ENCODE measurements at regions not wholly inside any gene's neighbourhood (a gene's known extent, or its start where the extent isn't known, plus 50 kb on each side); places are given as distances from the start of the nearest gene placed in this dataset.
"Not testable (repeated sequence)": the region's sequence is repeated elsewhere in the genome, so short reads cannot be mapped to it uniquely, and the experiment has no call there.

DNA sequence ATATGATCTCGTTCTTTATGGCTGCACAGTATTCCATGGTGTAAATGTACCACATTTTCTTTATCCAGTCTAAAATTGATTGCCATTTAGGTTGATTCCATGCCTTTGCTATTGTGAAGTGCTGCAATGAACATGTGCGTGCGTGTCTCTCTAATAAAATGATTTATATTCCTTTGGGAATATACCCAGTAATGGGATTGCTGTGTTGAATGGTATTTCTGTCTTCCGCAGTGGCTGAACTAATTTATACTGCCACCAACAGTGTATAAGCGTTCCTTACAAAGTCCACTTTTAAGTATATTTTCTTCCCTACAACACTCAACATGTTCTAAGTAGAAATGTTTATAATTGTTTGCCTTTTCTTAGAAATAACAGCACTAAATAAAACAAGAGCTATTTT lies 521.9 kb downstream of the DTWD2 start:
- Mint-ChIP-seq H3K27ac (no peak overlapping the region), H3K36me3 (ENCODE audit: low read depth) (no peaks in the 10 kb centered on the region), H3K4me3 (no peak overlapping the region), H3K9me3 (no peaks in the 10 kb centered on the region), H3K27me3 (no peaks in the 10 kb centered on the region), H3K4me1 (no peaks in the 10 kb centered on the region)
- no peak for ATAC-seq (replicated peaks)

DNA sequence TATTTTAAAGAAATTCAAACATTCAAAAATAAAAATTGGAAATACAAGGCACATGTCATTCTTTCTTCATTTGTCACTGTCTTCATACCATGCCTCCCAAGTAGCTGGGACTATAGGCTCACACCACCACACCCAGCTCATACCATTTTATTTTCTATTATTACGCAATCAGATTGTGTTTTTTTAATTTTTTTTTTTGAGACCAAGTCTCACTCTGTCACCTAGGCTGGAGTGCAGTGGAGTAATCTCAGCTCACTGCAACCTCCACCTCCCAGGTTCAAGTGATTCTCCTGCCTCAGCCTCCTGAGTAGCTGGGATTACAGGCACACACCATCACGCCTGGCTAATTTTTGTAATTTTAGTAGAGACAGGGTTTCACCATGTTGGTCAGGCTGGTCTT lies 526.1 kb downstream of the DTWD2 start:
- H3K4me1 Mint-ChIP-seq; ATAC-seq (replicated peaks); H3K9me3 Mint-ChIP-seq; H3K27me3 Mint-ChIP-seq; H3K27ac Mint-ChIP-seq; H3K36me3 Mint-ChIP-seq (ENCODE audit: low read depth); H3K4me3 Mint-ChIP-seq: not testable (repeated sequence)

DNA sequence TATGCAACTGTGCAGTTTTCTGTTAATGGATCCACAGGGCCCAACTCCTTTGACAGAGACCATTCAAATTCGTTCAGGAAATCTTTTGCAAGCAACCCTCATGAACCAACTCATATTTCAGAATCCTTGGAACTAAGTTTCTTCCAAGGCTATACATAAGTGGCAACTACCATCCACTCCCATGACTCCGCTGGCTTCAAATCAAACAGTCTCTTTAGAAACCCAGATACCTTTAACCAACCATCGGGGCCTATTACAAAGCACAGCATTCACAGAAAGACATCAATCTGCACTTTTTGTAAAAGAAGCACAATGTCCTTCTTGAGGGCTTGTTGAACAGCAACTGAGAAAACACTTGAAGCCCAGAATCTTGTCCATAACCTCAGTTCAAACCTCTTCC lies 526.9 kb downstream of the DTWD2 start:
- H3K27ac Mint-ChIP-seq: no peak overlapping the region
- no peak for ATAC-seq (replicated peaks)
- no peaks in the 10 kb centered on the region for H3K27me3 Mint-ChIP-seq
- no peaks in the 10 kb centered on the region for H3K9me3 Mint-ChIP-seq
- H3K36me3 Mint-ChIP-seq (ENCODE audit: low read depth): no peaks in the 10 kb centered on the region
- H3K4me1 Mint-ChIP-seq: no peaks in the 10 kb centered on the region
- H3K4me3 Mint-ChIP-seq: no peak overlapping the region

DNA sequence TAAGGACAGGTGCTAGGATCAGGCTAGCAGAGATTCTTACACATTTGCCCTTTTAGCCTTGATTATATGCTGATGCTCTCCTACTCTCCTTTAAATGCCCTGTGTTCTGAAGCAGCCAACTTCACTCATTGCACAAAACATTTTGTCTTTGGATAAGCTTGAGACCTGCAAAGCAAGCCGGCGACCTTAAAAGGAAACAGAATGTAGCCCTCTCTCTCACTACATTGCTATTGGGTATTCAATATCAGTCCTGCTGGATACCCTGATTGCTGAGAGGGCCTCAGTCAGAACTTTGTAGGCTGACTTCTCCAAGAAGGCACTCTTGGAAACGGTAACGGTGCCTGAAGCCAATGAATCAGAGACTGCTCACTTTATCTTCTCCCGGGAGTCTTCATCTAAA lies 528.9 kb downstream of the DTWD2 start:
- Mint-ChIP-seq H3K36me3 (ENCODE audit: low read depth) (no peaks in the 10 kb centered on the region), H3K27ac (no peak overlapping the region), H3K9me3 (no peaks in the 10 kb centered on the region), H3K4me1 (no peaks in the 10 kb centered on the region), H3K27me3 (no peaks in the 10 kb centered on the region), H3K4me3 (no peak overlapping the region)
- no peak for ATAC-seq (replicated peaks)

DNA sequence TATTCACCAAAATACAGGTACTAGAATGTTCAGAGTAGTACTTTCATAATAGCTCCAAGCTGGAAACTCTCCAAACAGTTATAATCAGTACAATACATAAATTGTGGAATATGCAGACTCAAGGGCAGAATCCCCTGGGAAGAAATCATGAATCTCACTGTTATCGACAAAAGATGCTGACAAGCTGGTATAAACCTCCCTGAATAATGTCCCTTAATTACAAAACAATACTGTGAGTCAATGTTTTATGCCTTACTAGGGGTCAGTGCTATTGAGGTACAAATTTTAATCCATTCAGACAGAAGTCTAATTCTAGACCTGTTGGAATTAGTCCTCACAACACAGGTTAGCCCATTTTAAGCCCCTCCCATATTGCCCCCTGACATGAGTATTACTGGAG lies 532.3 kb downstream of the DTWD2 start:
- H3K36me3 Mint-ChIP-seq (ENCODE audit: low read depth): no peaks in the 10 kb centered on the region
- H3K27me3 Mint-ChIP-seq: no peaks in the 10 kb centered on the region
- no peaks in the 10 kb centered on the region for H3K4me1 Mint-ChIP-seq
- no peaks in the 10 kb centered on the region for H3K9me3 Mint-ChIP-seq
- H3K4me3 Mint-ChIP-seq: no peak overlapping the region
- ATAC-seq (replicated peaks): no peak
- no peak overlapping the region for H3K27ac Mint-ChIP-seq

DNA sequence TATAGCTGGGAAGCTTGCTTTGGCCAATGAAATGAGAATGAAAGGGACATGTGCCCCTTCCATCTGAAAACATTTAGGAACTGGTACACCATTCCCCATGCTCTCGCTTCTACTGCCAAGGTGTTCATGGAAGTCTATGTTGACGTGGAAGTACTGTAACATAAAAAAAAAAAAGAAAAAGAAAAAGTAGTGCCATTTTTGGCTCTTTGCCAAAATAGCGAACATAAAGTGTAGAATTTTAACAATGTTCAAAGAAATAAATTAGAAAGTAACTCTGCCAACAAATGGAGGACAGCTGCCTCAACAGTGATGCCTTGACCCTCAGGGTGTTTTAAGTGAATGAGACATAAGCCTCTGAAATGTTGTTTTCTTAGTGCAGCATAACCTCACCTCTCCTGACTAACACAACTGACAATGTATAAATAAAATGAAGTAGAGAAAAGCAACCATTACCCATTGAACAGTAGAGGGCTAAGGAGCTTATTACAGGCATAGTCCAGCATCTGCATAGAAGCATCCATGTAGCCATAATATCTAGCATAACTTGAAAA lies 536.6 kb downstream of the DTWD2 start:
- no peaks in the 10 kb centered on the region for H3K36me3 Mint-ChIP-seq (ENCODE audit: low read depth)
- no peak overlapping the region for H3K4me3 Mint-ChIP-seq
- ATAC-seq (replicated peaks): no peak
- no peaks in the 10 kb centered on the region for H3K9me3 Mint-ChIP-seq
- no peak overlapping the region for H3K27ac Mint-ChIP-seq
- no peaks in the 10 kb centered on the region for H3K4me1 Mint-ChIP-seq
- H3K27me3 Mint-ChIP-seq: no peaks in the 10 kb centered on the region

DNA sequence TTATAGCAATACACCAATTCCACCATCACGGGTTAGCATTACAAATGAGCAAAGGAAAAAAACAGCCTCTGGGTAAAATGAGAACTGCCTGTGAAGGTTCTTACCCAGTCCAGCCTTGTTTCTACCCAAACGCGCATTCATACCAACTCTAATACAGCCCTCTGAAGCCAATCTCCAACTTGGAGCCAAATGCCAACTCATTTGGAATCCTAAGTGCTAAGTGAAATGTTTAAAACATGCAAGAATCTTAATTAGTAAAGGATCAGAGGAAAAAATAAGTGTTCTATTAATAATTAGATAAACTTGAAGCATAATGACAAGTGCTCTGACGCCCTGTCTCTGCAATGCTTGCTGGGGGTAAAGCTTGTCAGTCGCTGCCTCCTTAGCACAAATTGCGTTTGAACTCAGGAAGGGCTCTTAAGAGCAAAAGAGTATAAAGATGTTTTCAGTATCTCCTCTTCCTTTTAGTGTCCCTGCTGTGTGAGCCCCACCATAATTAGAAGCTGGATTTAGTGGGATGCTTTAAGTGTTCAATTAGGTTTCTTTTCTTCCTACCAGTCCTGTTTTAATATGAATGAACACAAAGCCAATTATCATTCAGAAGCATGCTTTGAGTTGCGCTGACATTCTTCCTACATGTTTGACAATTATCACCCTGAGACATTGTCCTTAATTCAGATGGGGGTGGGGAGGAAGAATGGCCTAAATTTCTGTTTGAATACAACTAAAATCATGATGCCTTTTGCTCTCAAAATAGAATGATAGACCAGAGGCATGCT lies 537.6 kb downstream of the DTWD2 start:
- no peak overlapping the region for H3K4me3 Mint-ChIP-seq
- no peak overlapping the region for H3K27ac Mint-ChIP-seq
- no peak for ATAC-seq (replicated peaks)
- H3K27me3 Mint-ChIP-seq: no peaks in the 10 kb centered on the region
- no peaks in the 10 kb centered on the region for H3K4me1 Mint-ChIP-seq
- no peaks in the 10 kb centered on the region for H3K36me3 Mint-ChIP-seq (ENCODE audit: low read depth)
- no peaks in the 10 kb centered on the region for H3K9me3 Mint-ChIP-seq

DNA sequence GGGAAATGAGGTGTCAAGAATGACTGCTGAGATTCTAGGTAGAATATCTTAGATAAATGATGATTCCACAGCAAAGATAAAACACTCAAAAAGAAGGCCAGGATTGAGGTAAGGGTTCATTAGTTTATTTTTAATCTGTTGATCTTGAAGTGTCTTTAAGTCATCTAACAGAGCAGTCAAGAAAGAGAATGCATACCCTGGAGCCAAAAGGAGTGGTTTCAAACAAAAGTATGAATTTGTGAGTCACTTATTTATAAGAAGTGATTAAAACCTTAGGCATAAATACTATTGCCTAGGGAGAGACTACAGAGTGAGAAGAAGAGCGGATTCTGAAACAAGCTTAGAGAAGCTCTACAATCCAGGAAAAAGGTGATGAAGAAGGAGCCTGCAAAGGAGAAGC lies 541.0 kb downstream of the DTWD2 start:
- ATAC-seq (replicated peaks): no peak
- no peaks in the 10 kb centered on the region for H3K27me3 Mint-ChIP-seq
- no peak overlapping the region for H3K27ac Mint-ChIP-seq
- H3K4me1 Mint-ChIP-seq: no peaks in the 10 kb centered on the region
- no peak overlapping the region for H3K4me3 Mint-ChIP-seq
- H3K9me3 Mint-ChIP-seq: no peaks in the 10 kb centered on the region
- no peaks in the 10 kb centered on the region for H3K36me3 Mint-ChIP-seq (ENCODE audit: low read depth)

DNA sequence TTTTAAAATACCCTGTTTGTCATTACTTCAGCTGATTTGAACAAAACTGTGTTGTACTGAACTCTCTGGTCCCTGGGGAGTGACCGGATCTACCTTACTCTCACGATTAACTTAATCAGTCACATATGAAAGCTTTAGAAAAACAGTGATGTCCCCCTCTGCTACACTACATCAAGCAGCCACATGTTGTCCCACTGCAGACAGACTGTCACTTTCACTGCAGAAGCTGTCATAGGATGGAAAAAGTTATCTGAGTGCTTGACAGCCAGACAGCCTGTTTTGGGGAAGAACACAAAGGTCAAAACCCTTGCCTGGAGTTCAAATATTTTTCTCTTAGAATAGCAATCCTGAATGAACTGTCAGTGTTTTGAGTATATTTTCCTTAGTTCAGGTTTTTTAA lies 546.4 kb downstream of the DTWD2 start:
- no peak for ATAC-seq (replicated peaks)
- Mint-ChIP-seq H3K4me1 (no peaks in the 10 kb centered on the region), H3K27me3 (no peaks in the 10 kb centered on the region), H3K27ac (no peak overlapping the region), H3K36me3 (ENCODE audit: low read depth) (no peaks in the 10 kb centered on the region), H3K9me3 (no peaks in the 10 kb centered on the region), H3K4me3 (no peak overlapping the region)

DNA sequence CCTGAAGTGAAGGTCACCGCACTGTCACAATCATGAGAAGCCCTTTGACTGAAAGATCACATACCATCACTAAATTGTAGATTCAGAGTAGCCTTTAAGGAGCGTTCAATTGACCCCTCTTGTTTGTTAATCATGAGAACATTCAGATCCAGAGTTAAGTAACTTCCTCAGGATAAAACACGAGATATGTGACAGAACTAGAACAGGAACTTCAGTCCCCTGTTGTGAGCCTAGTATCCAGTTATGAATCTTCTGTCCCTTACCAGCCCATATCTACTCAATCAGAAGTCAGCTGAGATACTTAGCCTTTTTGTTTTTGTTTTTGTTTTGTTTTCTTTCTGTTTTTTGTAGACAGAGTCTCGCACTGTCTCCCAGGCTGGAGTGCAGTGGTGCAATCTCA lies 547.3 kb downstream of the DTWD2 start:
- H3K27ac Mint-ChIP-seq: no peak overlapping the region
- no peaks in the 10 kb centered on the region for H3K36me3 Mint-ChIP-seq (ENCODE audit: low read depth)
- no peaks in the 10 kb centered on the region for H3K4me1 Mint-ChIP-seq
- H3K4me3 Mint-ChIP-seq: no peak overlapping the region
- H3K9me3 Mint-ChIP-seq: no peaks in the 10 kb centered on the region
- no peaks in the 10 kb centered on the region for H3K27me3 Mint-ChIP-seq
- ATAC-seq (replicated peaks): no peak

DNA sequence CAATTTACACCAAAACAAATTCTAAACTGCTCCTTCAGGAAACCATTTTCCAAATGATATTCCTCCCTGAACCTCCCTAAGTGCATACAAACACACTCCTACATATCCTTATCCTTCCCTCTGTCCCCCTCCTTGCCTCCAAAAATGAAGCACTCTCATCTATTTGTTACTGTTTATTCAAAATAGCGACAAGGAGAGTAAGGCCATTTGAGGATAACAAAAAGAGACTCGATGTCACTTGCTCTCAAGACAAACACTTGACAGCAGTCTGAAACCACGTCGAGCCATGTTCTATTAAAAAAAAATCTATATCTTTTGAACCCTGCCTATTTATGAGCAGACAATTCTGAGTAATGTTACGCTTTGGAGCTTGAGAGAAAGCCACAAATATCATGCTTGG lies 547.9 kb downstream of the DTWD2 start:
- no peak for ATAC-seq (replicated peaks)

DNA sequence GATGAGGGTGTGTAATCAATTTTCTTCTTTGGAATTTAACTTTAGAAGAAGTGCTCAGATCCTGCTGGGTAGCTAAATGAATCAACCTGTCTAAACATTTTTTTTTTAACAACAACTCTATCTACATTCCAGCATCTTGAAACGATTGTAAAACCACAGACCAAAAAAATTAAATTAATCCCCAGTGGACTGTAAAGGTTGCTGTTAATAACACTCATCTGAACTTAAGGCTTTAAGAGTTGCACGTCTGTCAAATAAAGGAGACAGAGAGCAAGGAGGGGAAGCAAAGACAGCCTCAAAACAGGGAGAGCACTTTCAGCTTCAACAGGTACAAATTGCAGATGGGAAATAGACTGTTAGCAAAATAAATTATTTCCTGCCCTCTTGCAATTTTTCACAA lies 548.5 kb downstream of the DTWD2 start:
- no peak overlapping the region for H3K27ac Mint-ChIP-seq
- no peaks in the 10 kb centered on the region for H3K27me3 Mint-ChIP-seq
- no peak for ATAC-seq (replicated peaks)
- no peaks in the 10 kb centered on the region for H3K9me3 Mint-ChIP-seq
- H3K4me3 Mint-ChIP-seq: no peak overlapping the region
- H3K4me1 Mint-ChIP-seq: no peaks in the 10 kb centered on the region
- no peaks in the 10 kb centered on the region for H3K36me3 Mint-ChIP-seq (ENCODE audit: low read depth)

More for the DNA sequence above, 547.9 kb downstream of the DTWD2 start:
- H3K4me1 Mint-ChIP-seq: no peaks in the 10 kb centered on the region
- no peaks in the 10 kb centered on the region for H3K9me3 Mint-ChIP-seq
- H3K27ac Mint-ChIP-seq: no peak overlapping the region
- H3K4me3 Mint-ChIP-seq: no peak overlapping the region
- no peaks in the 10 kb centered on the region for H3K36me3 Mint-ChIP-seq (ENCODE audit: low read depth)
- no peaks in the 10 kb centered on the region for H3K27me3 Mint-ChIP-seq

DNA sequence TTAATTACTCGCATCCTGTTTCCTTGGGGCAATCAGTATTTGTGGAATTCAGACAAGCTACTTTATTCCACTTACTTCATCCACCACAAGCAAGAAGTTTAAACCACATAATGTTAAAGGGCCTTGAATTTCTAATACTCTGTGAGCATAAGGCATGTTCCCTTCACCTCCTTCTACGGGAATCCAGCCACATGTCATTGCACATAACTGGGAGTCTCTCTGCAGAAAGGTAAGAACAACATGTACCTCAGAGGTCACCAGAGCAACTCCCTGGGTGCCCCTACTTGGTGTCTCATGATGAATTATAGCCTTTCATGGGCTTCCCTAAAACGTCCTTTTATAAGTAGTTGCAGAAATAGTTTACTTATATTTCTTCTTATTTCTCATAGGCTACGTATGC lies 553.2 kb downstream of the DTWD2 start:
- no peak for ATAC-seq (replicated peaks)
- Mint-ChIP-seq H3K27me3 (no peaks in the 10 kb centered on the region), H3K27ac (no peak overlapping the region), H3K9me3 (peaks cover 4% of the 10 kb centered on the region), H3K4me3 (no peak overlapping the region), H3K4me1 (no peaks in the 10 kb centered on the region), H3K36me3 (ENCODE audit: low read depth) (no peaks in the 10 kb centered on the region)

DNA sequence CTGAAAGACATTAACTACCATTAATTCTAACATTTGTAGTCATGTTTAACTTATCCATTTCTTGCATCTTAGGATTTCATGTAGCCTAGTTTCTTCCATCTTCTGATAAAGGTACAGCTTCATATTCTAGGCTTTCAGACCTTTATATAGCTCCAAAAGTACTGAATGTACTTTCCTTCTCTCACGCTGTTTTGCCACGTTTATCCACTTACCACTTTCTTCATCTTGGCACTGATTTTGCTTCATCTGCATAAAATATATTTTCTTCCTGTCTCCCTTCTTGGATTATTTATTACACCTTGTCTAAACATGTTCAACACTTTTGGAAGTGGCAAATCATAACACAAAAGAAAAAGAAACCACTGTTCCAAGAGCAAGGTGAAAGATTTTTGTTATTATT lies 553.8 kb downstream of the DTWD2 start:
- Mint-ChIP-seq H3K27me3 (no peaks in the 10 kb centered on the region), H3K36me3 (ENCODE audit: low read depth) (no peaks in the 10 kb centered on the region), H3K4me3 (no peak overlapping the region), H3K9me3 (peaks cover 4% of the 10 kb centered on the region), H3K27ac (no peak overlapping the region), H3K4me1 (no peaks in the 10 kb centered on the region)
- no peak for ATAC-seq (replicated peaks)

DNA sequence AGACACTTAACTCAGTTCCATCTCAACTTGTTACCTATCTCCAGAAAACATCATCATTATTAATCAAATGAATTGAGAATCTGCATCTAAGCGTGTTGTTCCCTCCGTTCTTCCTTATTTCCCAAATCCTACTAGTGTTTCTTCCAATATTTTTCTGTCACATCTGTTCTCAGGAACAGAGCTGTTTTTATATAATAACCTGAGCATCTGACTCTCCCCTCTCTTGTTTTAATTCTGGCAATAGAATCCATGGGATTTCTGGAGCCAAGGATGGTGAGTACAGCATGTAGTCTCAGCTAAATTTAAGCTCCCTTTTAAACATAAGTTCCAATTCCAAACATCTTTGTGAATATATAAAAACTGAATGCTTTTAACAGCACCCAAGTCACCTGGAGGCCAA lies 558.3 kb downstream of the DTWD2 start:
- no peak for ATAC-seq (replicated peaks)
- Mint-ChIP-seq H3K4me1 (no peaks in the 10 kb centered on the region), H3K4me3 (no peak overlapping the region), H3K36me3 (ENCODE audit: low read depth) (no peaks in the 10 kb centered on the region), H3K27me3 (no peaks in the 10 kb centered on the region), H3K9me3 (peaks cover 8% of the 10 kb centered on the region), H3K27ac (no peak overlapping the region)

DNA sequence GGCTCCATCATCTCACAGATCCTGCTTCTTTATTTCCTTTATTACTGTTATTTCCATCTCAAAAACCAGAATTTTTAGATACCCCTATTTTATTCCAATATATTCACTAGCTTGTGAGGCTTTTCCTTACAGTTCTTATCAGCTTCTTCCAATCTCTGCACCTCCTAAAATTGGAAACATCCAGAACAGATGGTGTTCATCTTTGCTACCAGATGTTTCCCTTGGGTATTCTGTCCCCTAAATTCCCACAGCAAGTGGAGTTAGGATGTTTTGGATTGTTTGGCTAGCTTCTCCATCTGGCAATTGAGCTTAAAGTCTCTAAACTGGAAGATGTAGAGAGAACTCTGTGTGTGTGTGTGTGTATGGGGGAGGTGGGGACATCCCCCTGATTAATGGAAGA lies 580.4 kb downstream of the DTWD2 start:
- H3K27ac Mint-ChIP-seq: no peak overlapping the region
- H3K36me3 Mint-ChIP-seq (ENCODE audit: low read depth): no peaks in the 10 kb centered on the region
- peaks cover 6% of the 10 kb centered on the region for H3K9me3 Mint-ChIP-seq

More for the DNA sequence above, 580.4 kb downstream of the DTWD2 start:
- no peaks in the 10 kb centered on the region for H3K27me3 Mint-ChIP-seq
- no peak overlapping the region for H3K4me3 Mint-ChIP-seq
- ATAC-seq (replicated peaks): no peak
- H3K4me1 Mint-ChIP-seq: no peaks in the 10 kb centered on the region
